ENCODE measurements at regions not wholly inside any gene's neighbourhood (a gene's known extent, or its start where the extent isn't known, plus 50 kb on each side); places are given as distances from the start of the nearest gene placed in this dataset.
"Not testable (repeated sequence)": the region's sequence is repeated elsewhere in the genome, so short reads cannot be mapped to it uniquely, and the experiment has no call there.

- no peak for ATAC-seq
Measured at GRCh38 chr2:52463457-52463856, 1304.1 kb upstream of the CHAC2 start.

DNA sequence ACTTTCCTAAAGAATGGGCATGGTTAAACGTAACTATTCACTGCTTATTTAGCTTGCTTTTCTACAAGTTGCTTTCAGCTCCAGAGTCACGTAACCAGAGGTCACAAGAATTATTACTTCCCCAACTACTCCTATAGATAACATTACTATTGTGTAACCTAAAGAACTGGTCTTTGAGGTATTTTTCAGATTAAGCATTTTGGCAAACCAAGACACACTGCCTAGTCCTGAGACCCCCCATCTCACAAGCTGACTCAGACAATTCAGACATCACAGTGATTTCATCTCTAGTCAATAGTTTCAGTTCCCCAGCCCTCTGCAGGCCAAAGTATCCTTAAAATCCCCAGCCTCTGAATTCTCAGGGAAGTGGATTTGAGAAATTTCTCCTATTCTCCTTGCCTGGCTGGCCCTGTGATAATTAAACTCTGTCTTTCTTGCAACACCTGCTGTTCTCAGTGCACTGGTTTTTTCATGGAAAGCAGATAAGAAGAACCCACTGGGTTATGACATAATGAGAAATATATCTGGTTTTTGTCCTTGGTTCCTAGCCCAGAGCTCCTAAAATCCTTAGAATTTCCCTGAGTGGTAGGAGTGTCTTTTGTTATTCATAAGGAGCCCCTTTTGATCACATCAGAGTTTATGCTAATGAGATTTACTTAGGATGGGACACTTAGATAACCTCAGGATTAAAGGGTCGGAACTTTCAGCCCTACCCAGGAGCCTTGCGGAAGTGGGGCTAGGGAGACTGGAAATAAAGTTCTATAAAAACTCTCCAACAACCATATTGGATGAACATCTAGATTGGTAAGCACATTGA lies 1310.8 kb upstream of the CHAC2 start:
- no peak for DNase-seq

More at GRCh38 chr2:52463457-52463856, 1304.1 kb upstream of the CHAC2 start:
- no peak for DNase-seq

GRCh38 chr2:52454962-52455361 lies 1312.6 kb upstream of the CHAC2 start:
- ATAC-seq (no peak), DNase-seq (no peak)

More for the DNA sequence above, 1310.8 kb upstream of the CHAC2 start:
- ATAC-seq: no peak

- DNase-seq: no peak
- no peak for ATAC-seq
Measured at GRCh38 chr2:52452201-52452600, 1315.4 kb upstream of the CHAC2 start.

GRCh38 chr2:52445686-52446085 lies 1321.9 kb upstream of the CHAC2 start:
- no peak for DNase-seq

DNA sequence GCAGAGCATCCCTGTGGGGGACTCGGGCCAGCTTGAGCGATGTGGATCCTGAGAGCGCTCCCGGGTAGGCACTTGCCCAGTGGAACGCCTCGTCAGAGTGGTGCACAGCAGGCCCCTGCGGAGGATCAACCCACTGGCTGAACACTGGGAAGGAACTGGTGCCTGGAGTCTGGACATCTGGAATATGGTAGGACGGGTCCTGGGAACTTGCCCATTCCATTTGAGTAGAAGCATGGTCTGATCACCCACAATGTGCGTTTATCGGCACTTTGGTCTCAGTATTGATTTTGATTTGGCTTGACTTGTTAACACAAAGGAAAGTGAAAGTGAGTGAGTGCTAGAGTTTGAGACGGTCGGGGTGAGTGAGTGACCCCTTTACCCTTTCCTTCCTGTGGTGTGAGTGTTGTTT lies 1336.2 kb upstream of the CHAC2 start:
- DNase-seq (no peak), ATAC-seq (no peak)

More at GRCh38 chr2:52445686-52446085, 1321.9 kb upstream of the CHAC2 start:
- no peak for ATAC-seq

- ATAC-seq: no peak
- DNase-seq: no peak
Measured at GRCh38 chr2:52429740-52430139, 1337.9 kb upstream of the CHAC2 start.

DNA sequence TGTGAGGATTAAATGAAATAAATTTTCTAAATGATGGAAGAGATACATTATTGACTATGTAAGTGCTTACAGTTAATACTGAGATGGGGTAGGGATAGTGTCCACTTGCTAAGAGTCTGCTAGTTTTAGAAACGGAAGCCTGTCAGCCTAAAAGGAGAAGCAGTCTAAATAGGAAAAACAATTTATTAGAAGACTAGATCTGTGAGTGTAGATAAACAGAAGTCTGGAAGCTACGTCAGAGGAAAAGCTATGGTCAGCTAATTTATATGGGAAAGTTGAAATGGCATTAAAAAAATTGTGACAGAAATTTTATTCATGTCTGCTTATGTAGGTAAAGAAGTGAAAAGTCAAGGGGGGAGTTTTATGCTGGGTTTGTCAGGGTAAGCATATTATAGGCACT lies 1338.4 kb upstream of the CHAC2 start:
- no peak for ATAC-seq
- no peak for DNase-seq

GRCh38 chr2:52428224-52428623 lies 1339.4 kb upstream of the CHAC2 start:
- no peak for ATAC-seq
- no peak for DNase-seq

DNA sequence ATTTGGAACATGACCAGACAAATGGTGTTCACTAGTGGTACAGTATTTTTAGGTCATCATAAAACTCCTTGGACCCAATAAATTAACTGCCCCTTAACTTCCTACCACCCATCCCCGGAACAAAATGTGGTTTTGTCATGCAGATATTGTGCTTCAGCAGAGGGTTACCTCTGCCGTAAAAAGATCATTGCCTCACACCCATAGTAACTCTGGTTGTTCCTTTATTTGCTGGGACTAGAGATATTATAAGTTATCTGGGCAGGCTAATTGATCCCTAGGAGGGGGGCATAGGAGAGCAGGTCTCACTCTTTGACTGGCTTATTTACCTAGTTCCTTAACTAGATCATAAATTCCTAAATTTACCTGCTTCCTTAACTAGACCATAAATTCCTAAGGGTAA lies 1343.9 kb upstream of the CHAC2 start:
- DNase-seq (no peak), ATAC-seq (no peak)

DNA sequence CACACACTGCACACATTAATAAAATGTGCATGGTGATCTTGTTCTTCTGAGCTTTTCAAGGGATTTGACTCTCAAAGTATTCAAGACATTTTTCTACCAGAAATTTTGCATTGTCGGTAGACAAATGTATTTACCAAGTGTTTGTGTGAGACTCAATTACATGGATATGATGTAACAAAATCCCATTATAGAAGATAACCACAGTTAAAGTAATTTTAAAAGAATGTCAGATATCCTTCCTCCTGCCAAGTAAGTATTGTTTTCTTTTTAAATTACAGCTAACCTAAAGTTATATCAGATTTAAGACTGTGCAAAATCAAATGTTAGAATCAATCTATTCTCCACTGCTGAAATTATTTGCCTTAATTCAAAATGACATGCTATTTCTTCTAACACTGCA lies 1344.5 kb upstream of the CHAC2 start:
- ATAC-seq: no peak

DNA sequence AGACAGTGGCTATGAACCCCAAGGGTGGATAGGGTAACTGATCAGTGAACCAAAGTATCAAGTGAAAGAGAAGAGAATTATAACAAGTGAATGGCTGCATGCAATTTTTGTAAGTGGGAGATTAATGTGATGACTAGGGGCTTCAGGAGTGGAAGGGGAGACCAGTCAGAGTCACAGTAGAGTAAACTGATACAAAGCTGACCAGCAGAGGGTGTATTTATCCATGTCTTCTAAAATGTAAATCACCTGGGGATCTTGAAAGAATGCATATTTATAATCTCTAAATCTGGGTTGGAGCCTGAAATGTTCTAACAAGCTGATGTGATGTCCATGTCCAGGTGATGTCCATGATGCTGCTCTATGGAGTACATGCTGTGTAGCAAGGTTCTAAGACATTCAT lies 1351.3 kb upstream of the CHAC2 start:
- DNase-seq: no peak
- no peak for ATAC-seq

More for the DNA sequence above, 1344.5 kb upstream of the CHAC2 start:
- DNase-seq: no peak

GRCh38 chr2:52414561-52415295 lies 1352.9 kb upstream of the CHAC2 start:
- DNase-seq (no peak), ATAC-seq (no peak)

DNA sequence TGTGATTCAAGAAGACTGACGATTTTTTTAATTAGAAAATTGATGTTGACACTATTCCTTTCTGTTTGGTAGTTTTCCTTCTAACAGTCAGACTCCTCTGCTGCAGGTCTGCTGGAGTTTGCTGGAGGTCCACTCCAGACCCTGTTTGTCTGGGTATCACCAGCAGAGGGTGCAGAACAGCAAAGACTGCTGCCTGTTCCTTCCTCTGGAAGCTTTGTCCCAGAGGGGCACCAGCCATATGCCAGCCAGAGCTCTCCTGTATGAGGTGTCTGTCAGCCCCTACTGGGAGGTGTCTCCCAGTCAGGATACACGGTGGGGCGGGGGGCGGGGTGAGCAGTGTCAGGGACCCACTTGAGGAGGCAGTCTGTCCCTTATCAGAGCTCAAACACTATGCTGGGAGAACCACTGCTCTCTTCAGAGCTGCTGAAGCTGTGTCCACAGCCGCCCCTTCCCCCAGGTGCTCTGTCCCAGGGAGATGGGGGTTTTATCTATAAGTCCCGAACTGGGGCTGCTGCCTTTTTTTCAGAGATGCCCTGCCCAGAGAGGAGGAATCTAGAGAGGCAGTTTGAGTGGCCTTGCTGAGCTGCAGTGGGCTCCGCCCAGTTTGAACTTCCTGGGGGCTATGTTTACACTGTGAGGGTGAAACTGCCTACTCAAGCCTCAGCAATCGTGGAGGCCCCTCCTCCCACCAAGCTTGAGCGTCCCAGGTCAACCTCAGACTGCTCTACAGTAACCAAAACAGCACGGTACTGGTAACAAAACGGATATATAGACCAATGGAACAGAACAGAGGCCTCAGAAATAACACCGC lies 1358.1 kb upstream of the CHAC2 start:
- not testable (repeated sequence) for ATAC-seq, DNase-seq

- no peak for ATAC-seq
- no peak for DNase-seq
Measured at GRCh38 chr2:52405980-52406379, 1361.6 kb upstream of the CHAC2 start.

GRCh38 chr2:52404866-52405265 lies 1362.7 kb upstream of the CHAC2 start:
- no peak for DNase-seq
- ATAC-seq: no peak

DNA sequence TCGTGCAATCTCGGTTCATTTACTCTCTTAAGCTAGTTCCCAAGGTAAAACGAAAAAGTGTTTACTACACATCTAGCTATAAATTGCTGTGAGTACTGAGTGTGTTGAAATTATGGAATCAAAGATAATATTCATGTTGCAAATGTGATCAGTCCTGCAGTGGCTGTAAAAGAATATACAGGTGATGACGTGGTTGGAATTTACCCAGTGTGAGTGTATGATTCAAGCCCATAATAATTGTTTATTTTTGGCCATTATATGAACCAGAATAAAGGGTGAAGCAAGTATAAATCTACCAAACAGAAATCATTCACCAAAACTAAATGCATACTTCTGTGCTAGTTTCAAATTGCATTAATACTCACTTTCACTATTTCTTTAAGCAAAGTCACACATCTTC lies 1363.6 kb upstream of the CHAC2 start:
- DNase-seq: no peak
- no peak for ATAC-seq

DNA sequence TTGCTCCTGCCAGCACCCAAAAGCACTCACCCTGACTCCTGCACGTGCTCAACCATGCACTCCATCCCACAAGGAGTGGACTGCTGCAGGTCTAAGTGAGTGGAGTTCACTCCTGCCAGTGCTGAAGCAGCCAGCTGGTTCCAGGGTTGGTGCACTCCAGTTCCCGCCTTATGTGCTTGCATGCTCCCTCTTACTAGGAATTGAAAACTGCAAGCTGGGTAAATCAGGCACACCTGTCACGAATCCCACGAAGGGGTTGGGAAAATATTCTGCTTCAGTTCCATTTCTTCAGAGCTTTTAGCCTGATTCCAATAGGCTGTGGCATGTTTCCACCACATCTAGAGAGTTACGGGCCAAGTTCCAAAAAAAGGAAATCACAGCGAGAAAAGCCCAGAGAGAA lies 1365.5 kb upstream of the CHAC2 start:
- ATAC-seq: no peak

DNA sequence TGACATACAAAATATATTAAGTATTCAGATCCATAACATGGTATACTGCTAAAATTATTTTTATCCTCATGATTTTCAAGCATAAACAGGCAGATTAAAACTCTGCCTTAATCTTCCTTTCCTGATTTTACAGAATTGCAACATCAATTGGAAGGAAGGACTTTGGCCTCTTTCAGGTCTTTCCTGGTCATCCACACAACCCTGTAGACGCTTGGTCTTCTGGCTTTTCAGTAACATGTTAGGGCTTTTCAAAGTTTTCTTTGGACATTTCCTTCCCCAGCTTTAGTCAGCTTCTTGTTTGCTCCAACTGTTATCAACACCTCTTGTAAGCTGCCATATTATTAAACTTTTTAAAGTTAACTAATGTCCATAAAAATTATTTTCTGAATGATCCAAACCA lies 1364.9 kb upstream of the NRXN1 start:
- DNase-seq (no peak), ATAC-seq (no peak)

More for the DNA sequence above, 1365.5 kb upstream of the CHAC2 start:
- DNase-seq: no peak

DNA sequence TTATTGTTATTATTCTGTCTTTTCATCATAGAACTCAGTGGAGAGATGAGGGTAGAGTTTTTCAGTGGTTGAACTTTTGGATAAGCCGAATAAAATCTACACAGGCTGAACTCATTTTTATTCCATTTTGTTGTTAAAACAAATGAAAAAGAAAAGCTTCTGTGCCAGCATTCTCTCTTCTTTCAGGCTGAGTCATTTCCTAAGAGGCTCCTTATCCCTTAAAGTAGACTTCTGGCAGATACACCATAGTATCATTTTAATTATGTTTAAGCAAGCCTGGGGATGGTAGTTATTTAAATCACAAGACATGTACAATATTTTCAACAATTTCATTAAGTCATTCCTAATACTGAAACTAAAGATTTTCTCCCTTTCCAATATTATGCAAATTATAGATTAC lies 1364.0 kb upstream of the NRXN1 start:
- DNase-seq (no peak), ATAC-seq (no peak)

GRCh38 chr2:52391621-52392020 lies 1359.7 kb upstream of the NRXN1 start:
- DNase-seq (no peak), ATAC-seq (no peak)

- ATAC-seq (no peak), DNase-seq (no peak)
Measured at GRCh38 chr2:52390651-52391050, 1358.7 kb upstream of the NRXN1 start.

Measured in stimulated activated naive CD8-positive, alpha-beta T cell treated with anti-CD3 and anti-CD28 coated beads, Interleukin-15, Interleukin-2, amounts not matched to agents 100 U/mL and 50 U/mL, for 24 hours (primary cell).